Kidney (tissue), 13 donors: ENCODE measurements at regions not wholly inside any gene's neighbourhood (a gene's known extent, or its start where the extent isn't known, plus 50 kb on each side); places are given as distances from the start of the nearest gene placed in this dataset.

ENCODE experiments used
- DNase-seq, 5 donors: peaks; one replicate each; pipeline ENCODE4 v3.0.0-alpha.2; 2013 to 2020
- FAIRE-seq: peaks from 2 replicates; lab custom pipeline; 2012; peaks lifted over from hg19 to GRCh38; lab: Jason Lieb, UNC
- H3K27ac ChIP-seq, 2 donors: one replicate each; pipeline ENCODE4 v1.7.0; 2013; ENCODE audit warnings: low read depth in 2 of 2, low read length in 2 of 2, inconsistent platforms in 1 of 2
- H3K27me3 ChIP-seq: one replicate; pipeline ENCODE4 v1.7.1; 2013; ENCODE audit warnings: low read length, inconsistent platforms; ENCODE audit not compliant: control insufficient read depth, insufficient read depth
- H3K36me3 ChIP-seq, 3 donors: one replicate each; pipeline versions ENCODE4 v1.7.0 to v1.7.1; 2013; ENCODE audit warnings: low read length in 3 of 3, control low read depth in 1 of 3, inconsistent platforms in 1 of 3; ENCODE audit not compliant: insufficient read depth in 3 of 3, control insufficient read depth in 2 of 3
- H3K4me1 ChIP-seq, 3 donors: one replicate each; pipeline versions ENCODE4 v1.7.0 to v1.7.1; 2013; ENCODE audit warnings: low read length in 3 of 3, inconsistent platforms in 1 of 3, low read depth in 1 of 3; ENCODE audit not compliant: control insufficient read depth in 2 of 3, insufficient read depth in 2 of 3
- H3K4me3 ChIP-seq, 3 donors: one replicate each; pipeline versions ENCODE4 v1.7.0 to v1.8.1; 2013; ENCODE audit warnings: low read length in 3 of 3, control low read depth in 1 of 3, inconsistent platforms in 1 of 3
- H3K9ac ChIP-seq, 3 donors: one replicate each; pipeline versions ENCODE4 v1.7.0 to v1.7.1; 2013; ENCODE audit warnings: low read length in 3 of 3, control low read depth in 1 of 3, inconsistent platforms in 1 of 3
- H3K9me3 ChIP-seq, 3 donors: one replicate each; pipeline versions ENCODE4 v1.7.0 to v1.7.1; 2013; ENCODE audit warnings: low read length in 3 of 3, control low read depth in 1 of 3, inconsistent platforms in 1 of 3; ENCODE audit not compliant: control insufficient read depth in 2 of 3, insufficient read depth in 1 of 3
- CTCF ChIP-seq: IDR thresholded peaks from 3 replicates; pipeline ENCODE4 v1.5.1; 2012; ENCODE audit warnings: mild to moderate bottlenecking, moderate library complexity, borderline replicate concordance; ENCODE audit not compliant: insufficient read depth; ENCODE audit errors: extremely low read depth
- intact Hi-C: fragments of 100-400 bp; cut with DNase I; formaldehyde crosslinking; loops from one replicate; pipeline ENCODE4 v1.11.1; 2022
- donor health status: control.
- donor health status: control.
- donor health status: control.
- donor health status: control.
- donor health status: control.
- donor health status: DM: yes; HTN: yes; CAD: no.
- donor health status: Normal renal cell carcinoma (clear cell type).

DNA sequence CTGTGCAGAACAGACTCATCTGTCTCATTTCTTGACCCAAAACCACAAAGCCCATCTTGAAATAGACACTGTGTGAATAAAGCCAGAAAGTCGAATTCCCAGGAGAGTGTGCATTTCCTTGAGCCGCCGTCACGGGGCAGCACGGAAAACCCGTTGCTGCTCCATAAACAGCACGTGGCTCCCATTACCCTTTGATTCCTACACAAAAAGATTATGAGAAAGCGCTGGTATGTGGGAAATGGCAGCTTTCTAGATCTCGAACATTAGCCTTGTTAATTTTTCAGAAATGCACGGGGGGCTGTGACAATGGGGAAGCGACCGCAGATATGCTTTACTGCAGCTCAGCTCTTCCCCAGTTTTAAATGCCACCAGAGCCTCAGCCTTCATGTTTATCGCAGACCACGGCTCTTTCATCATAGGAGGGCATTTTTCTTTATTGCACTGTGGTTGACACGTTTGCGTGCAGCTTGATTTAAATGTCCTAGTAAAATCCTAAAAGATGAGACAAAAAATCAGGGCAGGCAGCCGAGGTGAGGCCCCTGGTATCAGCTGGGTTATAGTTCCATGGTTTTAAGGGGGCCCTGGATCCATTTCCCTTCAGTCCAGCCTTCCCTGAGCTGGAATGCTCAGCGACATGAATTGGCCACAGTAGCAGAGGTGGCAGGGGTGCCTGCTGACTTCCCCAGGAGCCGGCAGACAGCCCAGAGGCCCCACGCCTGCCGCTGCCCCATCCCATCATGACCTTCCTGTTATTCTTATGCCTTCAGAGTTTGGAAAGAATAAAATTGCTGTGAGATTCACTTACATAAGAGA lies 249.3 kb downstream of the NDUFA10 start:
- H3K9ac ChIP-seq: no peak overlapping the region

DNA sequence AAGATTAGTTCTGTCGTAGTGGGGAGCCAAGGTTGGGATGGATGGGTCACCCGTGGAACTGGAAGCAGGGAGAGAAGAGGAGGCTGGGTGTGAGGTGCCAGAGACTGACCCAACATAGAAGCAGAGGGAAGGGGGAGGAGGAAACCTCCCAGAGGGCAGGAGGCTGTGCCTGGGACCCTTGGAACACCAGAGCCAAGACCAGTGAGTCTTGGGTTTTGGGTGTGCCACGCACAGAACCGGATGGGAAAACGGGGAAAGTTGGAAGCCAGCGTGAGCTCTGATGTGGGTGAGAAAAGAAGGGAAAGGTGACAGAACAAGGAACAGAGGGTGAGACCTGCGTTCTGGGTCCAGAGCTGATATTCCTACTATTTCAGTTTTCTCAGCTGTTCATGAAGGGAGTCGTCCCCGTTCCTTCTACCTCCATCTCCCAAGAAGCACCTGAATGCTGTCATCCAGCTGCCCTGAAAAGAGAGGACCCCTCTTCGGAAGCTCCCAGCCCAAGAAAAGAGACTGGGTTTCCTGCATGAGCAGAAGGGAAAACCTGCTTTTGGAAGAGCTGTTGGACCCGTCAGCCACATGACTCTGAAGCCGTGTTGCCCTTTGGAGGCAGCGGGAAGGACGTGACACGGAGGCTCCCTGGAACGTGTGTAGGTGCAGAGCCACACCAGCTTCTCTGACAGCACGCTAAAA lies 250.1 kb downstream of the NDUFA10 start:
- FAIRE-seq (no peak), DNase-seq (peak in 2 of 5 donors; percentile 2 to 20)
- TF ChIP-seq CTCF: no peak
- Histone ChIP-seq H3K4me3 (no peak overlapping the region), H3K36me3 (no peaks in the 10 kb centered on the region), H3K27ac (no peak overlapping the region), H3K9me3 (peaks cover 0 to 7% (median 3%) of the 10 kb centered on the region in 3 donors), H3K27me3 (no peaks in the 10 kb centered on the region), H3K9ac (no peak overlapping the region), H3K4me1 (no peaks in the 10 kb centered on the region)
- intact Hi-C loops: no loop called here

More for the DNA sequence above, 249.3 kb downstream of the NDUFA10 start:
- Histone ChIP-seq H3K9me3 (peaks cover 0 to 7% (median 3%) of the 10 kb centered on the region in 3 donors), H3K36me3 (no peaks in the 10 kb centered on the region), H3K27ac (no peak overlapping the region), H3K4me1 (no peaks in the 10 kb centered on the region), H3K4me3 (no peak overlapping the region), H3K27me3 (no peaks in the 10 kb centered on the region)
- DNase-seq (peak in 3 of 5 donors; percentile 11 to 57 (median 27)), FAIRE-seq (no peak)
- no peak for TF ChIP-seq CTCF
- intact Hi-C loops: no loop called here

DNA sequence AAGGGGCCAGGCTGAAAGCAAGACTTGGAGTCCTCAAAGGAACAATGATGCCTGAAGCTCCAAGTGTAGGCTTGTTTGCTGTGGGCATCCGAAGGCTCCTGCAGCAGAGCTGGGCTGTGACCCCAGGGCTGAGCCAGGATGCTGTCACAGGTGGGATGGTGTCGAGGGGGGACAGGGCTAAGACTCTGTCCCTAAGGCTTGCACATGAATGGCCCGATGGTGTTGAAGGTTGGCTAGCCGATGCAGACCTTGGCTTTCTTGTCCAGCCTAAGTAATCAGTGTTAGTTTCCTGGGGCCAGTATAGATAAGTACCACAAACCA lies 251.0 kb downstream of the NDUFA10 start:
- intact Hi-C loops: no loop called here
- no peak for FAIRE-seq
- no peak overlapping the region for H3K4me3 ChIP-seq
- TF ChIP-seq CTCF: no peak
- H3K36me3 ChIP-seq: no peaks in the 10 kb centered on the region
- H3K9me3 ChIP-seq: peaks cover 0 to 7% (median 3%) of the 10 kb centered on the region in 3 donors
- H3K27me3 ChIP-seq: no peaks in the 10 kb centered on the region
- peaks cover 0 to 2% (median 1%) of the 10 kb centered on the region in 3 donors for H3K4me1 ChIP-seq
- no peak overlapping the region for H3K27ac ChIP-seq
- no peak overlapping the region for H3K9ac ChIP-seq
- peak in 2 of 5 donors; percentile 3 to 20 for DNase-seq
